Activated T-helper 1 cell treated with anti-CD3 and anti-CD28 coated beads, Interleukin-12 subunit alpha, Interleukin-12 subunit beta, Interleukin-2, Interleukin-4 antibody, amounts not matched to agents 30 ng/mL and 10 ng/mL and 1 ng/mL, durations not matched to agents 14 hours and 24 hours and 36 hours (primary cell): ENCODE measurements at regions not wholly inside any gene's neighbourhood (a gene's known extent, or its start where the extent isn't known, plus 50 kb on each side); places are given as distances from the start of the nearest gene placed in this dataset.

Experiments used
- DNase-seq: peaks from one replicate; pipeline ENCODE4 v3.0.0; 2021; ENCODE audit warnings: low spot score
- H3K27ac Mint-ChIP-seq: one replicate; pipeline ENCODE4 v1.8.0; 2021; ENCODE audit warnings: mild to moderate bottlenecking, mixed read lengths
- H3K27me3 Mint-ChIP-seq: one replicate; pipeline ENCODE4 v1.8.0; 2022; ENCODE audit warnings: mild to moderate bottlenecking, moderate library complexity, mixed read lengths; ENCODE audit not compliant: insufficient read depth
- H3K36me3 Mint-ChIP-seq: one replicate; pipeline ENCODE4 v1.8.0; 2021; ENCODE audit warnings: low read depth, mixed read lengths
- H3K4me1 Mint-ChIP-seq: one replicate; pipeline ENCODE4 v1.8.0; 2021; ENCODE audit warnings: low read depth, mixed read lengths
- H3K4me3 Mint-ChIP-seq: one replicate; pipeline ENCODE4 v1.8.0; 2021; ENCODE audit warnings: mild to moderate bottlenecking, moderate library complexity, mixed read lengths
- H3K9me3 Mint-ChIP-seq: one replicate; pipeline ENCODE4 v1.8.0; 2021; ENCODE audit warnings: mixed read lengths
- intact Hi-C: fragments of 100-400 bp; cut with micrococcal nuclease; formaldehyde crosslinking; loops from one replicate; pipeline ENCODE4 v1.15.1; 2024

GRCh38 chr7:52980129-52980528 lies 55.3 kb upstream of the POM121L12 start:
- intact Hi-C loops, result no loop called here
- H3K4me3 Mint-ChIP-seq, result no peak overlapping the region
- no peak overlapping the region for H3K27ac Mint-ChIP-seq
- no peaks in the 10 kb centered on the region for H3K36me3 Mint-ChIP-seq
- H3K4me1 Mint-ChIP-seq, result no peaks in the 10 kb centered on the region
- H3K9me3 Mint-ChIP-seq, result peaks cover 39% of the 10 kb centered on the region
- no peak for DNase-seq
- H3K27me3 Mint-ChIP-seq, result no peaks in the 10 kb centered on the region

GRCh38 chr7:52973126-52973525 lies 62.3 kb upstream of the POM121L12 start:
- Mint-ChIP-seq H3K36me3 (no peaks in the 10 kb centered on the region), H3K9me3 (peaks cover 22% of the 10 kb centered on the region), H3K4me1 (no peaks in the 10 kb centered on the region), H3K27me3 (no peaks in the 10 kb centered on the region), H3K4me3 (no peak overlapping the region), H3K27ac (no peak overlapping the region)
- intact Hi-C loops, result no loop called here
- no peak for DNase-seq

- Mint-ChIP-seq H3K27ac (no peak overlapping the region), H3K36me3 (no peaks in the 10 kb centered on the region), H3K4me1 (no peaks in the 10 kb centered on the region), H3K27me3 (no peaks in the 10 kb centered on the region), H3K9me3 (peaks cover 26% of the 10 kb centered on the region), H3K4me3 (no peak overlapping the region)
- intact Hi-C loops, result no loop called here
- DNase-seq, result no peak
These were observed 72.9 kb upstream of the POM121L12 start for GRCh38 chr7:52962402-52963076.

DNA sequence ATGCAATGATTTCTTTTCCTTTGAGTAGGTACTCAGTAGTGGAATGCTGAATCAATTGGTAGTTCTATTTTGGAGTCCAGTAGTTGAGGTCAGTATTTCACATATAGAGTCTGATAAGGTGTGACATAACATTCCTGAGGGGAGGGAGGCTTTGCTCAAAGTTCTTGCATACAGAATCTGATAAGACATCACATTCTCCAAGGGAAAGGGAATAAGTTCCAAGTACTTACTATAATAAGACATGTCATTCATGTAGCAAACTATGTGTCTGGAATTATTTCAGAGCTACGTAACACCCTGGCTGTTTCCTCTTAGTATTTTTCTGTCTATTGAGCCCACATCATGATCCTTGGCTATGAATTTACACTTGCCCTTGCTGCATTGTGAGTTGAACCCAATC lies 74.3 kb upstream of the POM121L12 start:
- intact Hi-C loops, result no loop called here
- no peaks in the 10 kb centered on the region for H3K27me3 Mint-ChIP-seq
- no peaks in the 10 kb centered on the region for H3K36me3 Mint-ChIP-seq

DNA sequence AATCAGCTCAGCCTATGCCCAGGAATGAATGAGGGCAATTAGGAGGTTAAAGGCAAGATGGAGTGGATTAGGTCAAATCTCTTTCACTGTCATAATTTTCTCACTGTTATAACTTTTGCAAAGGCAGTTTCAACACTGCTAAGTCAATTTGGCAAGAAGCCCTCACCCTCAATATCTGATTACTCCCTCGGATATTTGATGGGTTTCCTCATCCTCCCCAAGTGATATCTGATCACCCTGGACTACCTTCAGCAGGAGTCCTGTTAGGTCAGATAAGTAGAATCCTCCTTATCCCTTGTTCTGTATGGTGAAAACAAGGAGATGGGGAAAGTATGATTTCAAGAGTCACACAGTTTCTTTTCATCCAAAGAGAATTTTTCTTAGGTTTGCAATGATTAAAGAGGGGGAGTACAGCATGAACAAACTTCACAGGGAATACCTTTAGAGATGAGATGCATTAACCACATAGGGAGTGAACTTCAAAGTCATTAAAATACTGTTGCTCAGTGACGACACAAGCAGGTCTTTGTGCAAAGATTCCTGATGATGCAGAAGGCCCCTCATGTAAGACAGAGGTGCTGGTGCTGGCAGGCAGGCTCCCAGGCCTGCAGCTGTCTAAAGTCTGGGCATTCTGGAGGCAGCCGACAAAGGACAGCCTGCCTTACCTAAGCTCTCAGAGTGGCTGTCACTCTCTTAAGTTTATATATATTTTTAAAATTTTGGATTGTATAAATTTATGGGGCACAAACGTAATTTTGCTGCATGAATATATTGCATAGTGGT lies 75.4 kb upstream of the POM121L12 start:
- no peak for DNase-seq
- peaks cover 32% of the 10 kb centered on the region for H3K9me3 Mint-ChIP-seq
- no peaks in the 10 kb centered on the region for H3K27me3 Mint-ChIP-seq
- no peak overlapping the region for H3K27ac Mint-ChIP-seq
- no peaks in the 10 kb centered on the region for H3K36me3 Mint-ChIP-seq
- H3K4me1 Mint-ChIP-seq, result no peaks in the 10 kb centered on the region
- H3K4me3 Mint-ChIP-seq, result no peak overlapping the region
- intact Hi-C loops, result no loop called here

More for the DNA sequence above, 74.3 kb upstream of the POM121L12 start:
- peaks cover 29% of the 10 kb centered on the region for H3K9me3 Mint-ChIP-seq
- no peaks in the 10 kb centered on the region for H3K4me1 Mint-ChIP-seq
- H3K27ac Mint-ChIP-seq, result no peak overlapping the region
- no peak overlapping the region for H3K4me3 Mint-ChIP-seq
- no peak for DNase-seq

GRCh38 chr7:52959336-52959735 lies 76.1 kb upstream of the POM121L12 start:
- Mint-ChIP-seq H3K27me3 (no peaks in the 10 kb centered on the region), H3K36me3 (no peaks in the 10 kb centered on the region), H3K4me1 (no peaks in the 10 kb centered on the region), H3K9me3 (peaks cover 29% of the 10 kb centered on the region), H3K4me3 (no peak overlapping the region), H3K27ac (no peak overlapping the region)
- DNase-seq, result no peak
- intact Hi-C loops, result no loop called here

- intact Hi-C loops, result no loop called here
- no peak overlapping the region for H3K4me3 Mint-ChIP-seq
- H3K36me3 Mint-ChIP-seq, result no peaks in the 10 kb centered on the region
- DNase-seq, result no peak
- H3K4me1 Mint-ChIP-seq, result no peaks in the 10 kb centered on the region
- H3K27ac Mint-ChIP-seq, result no peak overlapping the region
- no peaks in the 10 kb centered on the region for H3K27me3 Mint-ChIP-seq
- peaks cover 27% of the 10 kb centered on the region for H3K9me3 Mint-ChIP-seq
These were observed 76.8 kb upstream of the POM121L12 start for GRCh38 chr7:52958621-52959140.

- H3K4me1 Mint-ChIP-seq, result no peaks in the 10 kb centered on the region
- no peaks in the 10 kb centered on the region for H3K27me3 Mint-ChIP-seq
- H3K27ac Mint-ChIP-seq, result no peak overlapping the region
- no peak for DNase-seq
- no peaks in the 10 kb centered on the region for H3K36me3 Mint-ChIP-seq
- peaks cover 22% of the 10 kb centered on the region for H3K9me3 Mint-ChIP-seq
- H3K4me3 Mint-ChIP-seq, result no peak overlapping the region
- intact Hi-C loops, result no loop called here
These were observed 79.0 kb upstream of the POM121L12 start for GRCh38 chr7:52956379-52956915.

- Mint-ChIP-seq H3K27ac (no peak overlapping the region), H3K4me3 (no peak overlapping the region), H3K27me3 (no peaks in the 10 kb centered on the region), H3K4me1 (no peaks in the 10 kb centered on the region), H3K36me3 (no peaks in the 10 kb centered on the region), H3K9me3 (peaks cover 18% of the 10 kb centered on the region)
- intact Hi-C loops, result no loop called here
- no peak for DNase-seq
These were observed 79.9 kb upstream of the POM121L12 start for GRCh38 chr7:52955522-52955921.

- intact Hi-C loops, result no loop called here
- Mint-ChIP-seq H3K9me3 (peaks cover 32% of the 10 kb centered on the region), H3K36me3 (no peaks in the 10 kb centered on the region), H3K4me1 (no peaks in the 10 kb centered on the region), H3K27me3 (no peaks in the 10 kb centered on the region), H3K27ac (no peak overlapping the region), H3K4me3 (no peak overlapping the region)
- no peak for DNase-seq
These were observed 90.5 kb upstream of the POM121L12 start for GRCh38 chr7:52944921-52945320.

- Mint-ChIP-seq H3K9me3 (peaks cover 17% of the 10 kb centered on the region), H3K4me1 (no peaks in the 10 kb centered on the region), H3K27me3 (no peaks in the 10 kb centered on the region), H3K27ac (no peak overlapping the region), H3K4me3 (no peak overlapping the region), H3K36me3 (no peaks in the 10 kb centered on the region)
- intact Hi-C loops, result no loop called here
- no peak for DNase-seq
These were observed 95.0 kb upstream of the POM121L12 start for GRCh38 chr7:52940481-52940880.

- intact Hi-C loops, result no loop called here
- no peaks in the 10 kb centered on the region for H3K4me1 Mint-ChIP-seq
- no peak for DNase-seq
- H3K27me3 Mint-ChIP-seq, result no peaks in the 10 kb centered on the region
- peaks cover 28% of the 10 kb centered on the region for H3K9me3 Mint-ChIP-seq
- no peaks in the 10 kb centered on the region for H3K36me3 Mint-ChIP-seq
- H3K27ac Mint-ChIP-seq, result no peak overlapping the region
- H3K4me3 Mint-ChIP-seq, result no peak overlapping the region
These were observed 96.8 kb upstream of the POM121L12 start for GRCh38 chr7:52938455-52939133.

DNA sequence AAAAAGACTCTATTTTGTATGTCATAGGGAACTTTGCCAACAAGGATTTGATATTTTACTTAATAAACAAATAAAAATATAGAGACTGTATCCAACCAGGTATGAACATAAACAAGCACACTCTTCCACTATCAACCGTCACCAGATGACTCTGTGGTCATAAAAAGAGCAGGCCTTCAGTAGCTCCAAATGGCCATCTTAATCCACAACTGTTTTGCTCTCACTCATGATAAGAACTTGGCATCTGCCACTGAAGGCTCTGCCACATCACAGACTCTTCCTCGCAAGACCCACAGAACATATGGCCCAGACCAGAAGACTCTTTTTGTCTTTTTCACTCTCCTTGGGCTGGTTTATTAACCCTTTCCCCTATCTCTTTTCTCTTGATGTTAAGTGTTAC lies 98.7 kb upstream of the POM121L12 start:
- DNase-seq, result no peak
- H3K36me3 Mint-ChIP-seq, result no peaks in the 10 kb centered on the region
- intact Hi-C loops, result no loop called here
- peaks cover 39% of the 10 kb centered on the region for H3K9me3 Mint-ChIP-seq
- no peaks in the 10 kb centered on the region for H3K4me1 Mint-ChIP-seq
- no peak overlapping the region for H3K4me3 Mint-ChIP-seq
- H3K27ac Mint-ChIP-seq, result no peak overlapping the region
- H3K27me3 Mint-ChIP-seq, result no peaks in the 10 kb centered on the region
